ENCODE measurements at regions not wholly inside any gene's neighbourhood (a gene's known extent, or its start where the extent isn't known, plus 50 kb on each side); places are given as distances from the start of the nearest gene placed in this dataset.

- H3K27me3 Mint-ChIP-seq (ENCODE audit: low read depth): peaks cover 13% of the 10 kb centered on the region
- H3K27ac Mint-ChIP-seq: no peak overlapping the region
- no peaks in the 10 kb centered on the region for H3K9me3 Mint-ChIP-seq
- no peak overlapping the region for H3K4me3 Mint-ChIP-seq
- TF ChIP-seq, protein P1, sequence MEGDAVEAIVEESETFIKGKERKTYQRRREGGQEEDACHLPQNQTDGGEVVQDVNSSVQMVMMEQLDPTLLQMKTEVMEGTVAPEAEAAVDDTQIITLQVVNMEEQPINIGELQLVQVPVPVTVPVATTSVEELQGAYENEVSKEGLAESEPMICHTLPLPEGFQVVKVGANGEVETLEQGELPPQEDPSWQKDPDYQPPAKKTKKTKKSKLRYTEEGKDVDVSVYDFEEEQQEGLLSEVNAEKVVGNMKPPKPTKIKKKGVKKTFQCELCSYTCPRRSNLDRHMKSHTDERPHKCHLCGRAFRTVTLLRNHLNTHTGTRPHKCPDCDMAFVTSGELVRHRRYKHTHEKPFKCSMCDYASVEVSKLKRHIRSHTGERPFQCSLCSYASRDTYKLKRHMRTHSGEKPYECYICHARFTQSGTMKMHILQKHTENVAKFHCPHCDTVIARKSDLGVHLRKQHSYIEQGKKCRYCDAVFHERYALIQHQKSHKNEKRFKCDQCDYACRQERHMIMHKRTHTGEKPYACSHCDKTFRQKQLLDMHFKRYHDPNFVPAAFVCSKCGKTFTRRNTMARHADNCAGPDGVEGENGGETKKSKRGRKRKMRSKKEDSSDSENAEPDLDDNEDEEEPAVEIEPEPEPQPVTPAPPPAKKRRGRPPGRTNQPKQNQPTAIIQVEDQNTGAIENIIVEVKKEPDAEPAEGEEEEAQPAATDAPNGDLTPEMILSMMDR (IDR thresholded peaks at IDR 0.05; ENCODE audit: unreplicated experiment in 3 of 3): no peak
- peaks cover 10% of the 10 kb centered on the region for H3K4me1 Mint-ChIP-seq
- H3K36me3 Mint-ChIP-seq (ENCODE audit: low read depth): no peaks in the 10 kb centered on the region
These were observed 156.9 kb upstream of the SNX19 start for GRCh38 chr11:131073167-131073566.

GRCh38 chr11:131074573-131074972, 158.3 kb upstream of the SNX19 start:
- TF ChIP-seq, protein P1 (IDR thresholded peaks at IDR 0.05; ENCODE audit: unreplicated experiment in 3 of 3): no peak
- H3K27ac Mint-ChIP-seq: no peak overlapping the region

DNA sequence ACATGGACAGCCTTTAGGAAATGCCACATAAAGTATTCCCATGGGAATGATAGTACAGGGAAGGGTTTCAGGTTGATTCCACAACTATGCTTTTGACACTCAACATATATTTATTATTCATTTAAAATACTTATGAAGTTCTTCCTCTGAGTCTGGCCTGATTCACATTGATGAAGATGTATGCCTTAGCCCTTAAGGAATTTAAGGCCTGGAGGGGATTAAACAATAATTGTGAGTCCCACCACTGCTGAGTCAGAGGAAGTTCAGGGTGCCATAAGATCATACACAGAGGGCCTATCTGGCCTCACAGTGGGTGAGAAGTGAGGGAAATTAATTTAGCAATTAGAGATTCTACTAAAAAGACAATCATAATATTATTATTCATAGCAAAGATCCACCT, 161.1 kb upstream of the SNX19 start:
- peaks cover 15% of the 10 kb centered on the region for H3K9me3 Mint-ChIP-seq
- no peak overlapping the region for H3K27ac Mint-ChIP-seq
- TF ChIP-seq, protein P1 (IDR thresholded peaks at IDR 0.05; ENCODE audit: unreplicated experiment in 3 of 3): no peak
- peaks cover 10% of the 10 kb centered on the region for H3K4me1 Mint-ChIP-seq
- H3K27me3 Mint-ChIP-seq (ENCODE audit: low read depth): peaks cover 8% of the 10 kb centered on the region
- no peak overlapping the region for H3K4me3 Mint-ChIP-seq
- H3K36me3 Mint-ChIP-seq (ENCODE audit: low read depth): no peaks in the 10 kb centered on the region

More at GRCh38 chr11:131074573-131074972, 158.3 kb upstream of the SNX19 start:
- H3K4me1 Mint-ChIP-seq: peaks cover 10% of the 10 kb centered on the region
- H3K27me3 Mint-ChIP-seq (ENCODE audit: low read depth): peaks cover 13% of the 10 kb centered on the region
- no peaks in the 10 kb centered on the region for H3K36me3 Mint-ChIP-seq (ENCODE audit: low read depth)
- peaks cover 4% of the 10 kb centered on the region for H3K9me3 Mint-ChIP-seq
- H3K4me3 Mint-ChIP-seq: no peak overlapping the region

DNA sequence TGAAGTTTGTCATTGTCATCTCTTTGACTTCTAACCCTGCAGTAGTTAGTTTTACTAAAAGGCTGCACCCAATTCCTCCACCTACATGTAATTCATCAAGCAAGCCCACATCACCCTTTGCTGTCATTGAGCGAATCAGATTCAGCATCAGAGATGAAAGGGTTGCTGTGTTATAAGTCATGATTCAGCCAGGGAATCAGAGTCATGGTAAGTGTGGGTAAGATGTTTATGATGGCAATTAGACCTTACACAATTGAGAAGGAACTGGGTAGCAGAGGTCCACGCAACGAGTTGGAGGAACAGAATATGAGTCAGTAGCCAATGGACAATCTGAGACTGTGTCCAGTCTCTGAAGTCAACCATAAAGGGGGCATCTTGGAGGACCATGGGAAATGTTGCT, 162.8 kb upstream of the SNX19 start:
- Mint-ChIP-seq H3K36me3 (ENCODE audit: low read depth) (no peaks in the 10 kb centered on the region), H3K27ac (no peak overlapping the region), H3K27me3 (ENCODE audit: low read depth) (peaks cover 9% of the 10 kb centered on the region), H3K4me1 (peaks cover 9% of the 10 kb centered on the region), H3K4me3 (no peak overlapping the region), H3K9me3 (peaks cover 22% of the 10 kb centered on the region)
- TF ChIP-seq, protein P1 (IDR thresholded peaks at IDR 0.05; ENCODE audit: unreplicated experiment in 3 of 3): no peak

DNA sequence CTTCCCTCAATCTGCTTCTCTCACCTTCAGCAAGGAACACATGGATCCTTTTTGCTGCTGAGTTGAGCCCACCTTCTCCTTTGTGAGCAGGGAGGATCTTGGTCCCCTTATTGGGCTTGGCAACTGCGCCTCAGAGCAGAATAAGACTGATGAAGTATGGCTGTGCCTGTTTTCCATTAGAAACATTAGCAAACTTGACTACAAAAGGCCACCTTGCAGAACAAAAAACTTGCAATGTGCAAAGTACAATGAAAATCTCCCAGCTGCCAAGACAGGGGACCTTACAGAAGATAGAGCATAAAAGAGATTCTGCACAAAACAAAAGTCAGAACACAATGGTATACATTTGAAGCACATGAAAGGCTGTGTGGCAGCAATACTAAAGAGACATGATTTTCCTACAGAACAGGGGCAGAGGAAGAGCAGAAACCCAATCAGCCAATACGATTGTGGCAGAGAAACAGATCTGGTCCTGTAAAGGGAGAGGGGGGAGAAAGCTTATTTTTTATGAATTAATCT, 173.5 kb upstream of the SNX19 start:
- peaks cover 17% of the 10 kb centered on the region for H3K9me3 Mint-ChIP-seq
- TF ChIP-seq, protein P1 (IDR thresholded peaks at IDR 0.05; ENCODE audit: unreplicated experiment in 3 of 3): no peak
- H3K27ac Mint-ChIP-seq: no peak overlapping the region
- peaks cover 3% of the 10 kb centered on the region for H3K27me3 Mint-ChIP-seq (ENCODE audit: low read depth)
- H3K36me3 Mint-ChIP-seq (ENCODE audit: low read depth): peaks cover 5% of the 10 kb centered on the region
- no peak overlapping the region for H3K4me3 Mint-ChIP-seq
- no peaks in the 10 kb centered on the region for H3K4me1 Mint-ChIP-seq

DNA sequence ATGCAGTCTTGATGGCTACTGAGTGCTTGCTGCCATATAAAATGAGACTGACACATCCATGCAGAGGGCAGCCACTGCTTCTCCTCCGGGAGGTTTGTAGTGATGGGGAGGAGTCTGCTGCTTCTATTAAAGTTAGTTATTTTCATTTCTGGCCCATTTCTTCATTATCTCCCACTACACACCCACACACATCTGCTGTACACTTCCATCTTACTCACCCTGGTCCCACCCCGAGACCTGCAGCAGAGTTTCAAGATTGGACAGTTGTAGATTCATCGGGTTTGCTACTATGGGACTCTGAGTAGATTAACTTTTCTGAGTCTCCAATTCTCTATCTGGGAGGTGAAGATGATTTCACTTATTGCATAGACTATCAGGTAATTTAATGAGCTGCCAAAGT, 176.2 kb upstream of the SNX19 start:
- Mint-ChIP-seq H3K4me3 (no peak overlapping the region), H3K9me3 (peaks cover 3% of the 10 kb centered on the region), H3K36me3 (ENCODE audit: low read depth) (no peaks in the 10 kb centered on the region), H3K4me1 (no peaks in the 10 kb centered on the region), H3K27me3 (ENCODE audit: low read depth) (peaks cover 16% of the 10 kb centered on the region), H3K27ac (no peak overlapping the region)
- TF ChIP-seq, protein P1 (IDR thresholded peaks at IDR 0.05; ENCODE audit: unreplicated experiment in 3 of 3): no peak
